Left lung (tissue), 4 donors: ENCODE measurements at regions not wholly inside any gene's neighbourhood (a gene's known extent, or its start where the extent isn't known, plus 50 kb on each side); places are given as distances from the start of the nearest gene placed in this dataset.

Experiments
- ATAC-seq: fragments of 200-7000 bp; cut with Tn5 transposase; one replicate; pipeline ENCODE4 v1.9.1; 2020; ENCODE audit warnings: moderate library complexity
- DNase-seq, 4 donors: peaks; one replicate each; pipeline ENCODE4 v3.0.0-alpha.2; 2013 to 2020
- H3K27ac ChIP-seq, 2 donors: fragments of 200-600 bp; sonication (generic) in 1 of 2; one replicate each; pipeline versions ENCODE4 v1.5.0 to v1.8.0; 2020 to 2021
- H3K27me3 ChIP-seq, 2 donors: fragments of 200-600 bp; sonication (generic) in 1 of 2; one replicate each; pipeline versions ENCODE4 v1.5.0 to v1.8.0; 2020 to 2021
- H3K36me3 ChIP-seq, 2 donors: fragments of 200-600 bp; sonication (generic) in 1 of 2; one replicate each; pipeline versions ENCODE4 v1.5.0 to v1.8.0; 2020 to 2021
- H3K4me1 ChIP-seq, 2 donors: fragments of 200-600 bp; one replicate each; pipeline ENCODE4 v1.8.0; 2021
- H3K4me3 ChIP-seq, 2 donors: fragments of 200-600 bp; sonication (generic) in 1 of 2; one replicate each; pipeline versions ENCODE4 v1.5.0 to v1.8.0; 2020 to 2021; ENCODE audit warnings: mild to moderate bottlenecking in 1 of 2
- H3K9me3 ChIP-seq, 2 donors: fragments of 200-600 bp; sonication (generic) in 1 of 2; one replicate each; pipeline versions ENCODE4 v1.5.0 to v1.8.0; 2020 to 2021
- CTCF ChIP-seq, 2 donors: fragments of 200-600 bp; sonication (generic) in 1 of 2; IDR thresholded peaks; one replicate each; pipeline versions ENCODE4 v1.5.0 to v1.8.0; 2021; ENCODE audit warnings: antibody characterized with exemption in 2 of 2
- intact Hi-C, 2 donors: fragments of 100-400 bp; cut with DNase I; formaldehyde crosslinking; loops; one replicate each; pipeline versions ENCODE4 v1.11.2 to v1.14.2; 2022
- donor health status: DM: no; HTN: yes; CAD: no.
- donor health status: DM: no; HTN: no; CAD: no.

GRCh38 chr9:21580636-21581378, 98.7 kb upstream of the IFNE start:
- no peaks in the 10 kb centered on the region for H3K9me3 ChIP-seq
- ATAC-seq (no peak), DNase-seq (no peak)
- no peaks in the 10 kb centered on the region for H3K36me3 ChIP-seq
- no peaks in the 10 kb centered on the region for H3K4me1 ChIP-seq
- peaks cover 0 to 4% of the 10 kb centered on the region in 2 donors for H3K27me3 ChIP-seq
- no peak overlapping the region for H3K27ac ChIP-seq
- no peak overlapping the region for H3K4me3 ChIP-seq
- intact Hi-C loops: no loop called here
- TF ChIP-seq CTCF (IDR thresholded peaks at IDR 0.05): no peak

GRCh38 chr9:21583628-21584377, 101.7 kb upstream of the IFNE start:
- H3K36me3 ChIP-seq: no peaks in the 10 kb centered on the region
- no peak overlapping the region for H3K4me3 ChIP-seq
- intact Hi-C loops: no loop called here
- no peak for TF ChIP-seq CTCF (IDR thresholded peaks at IDR 0.05)
- DNase-seq (no peak), ATAC-seq (no peak)
- peaks cover 0 to 4% of the 10 kb centered on the region in 2 donors for H3K27me3 ChIP-seq
- H3K27ac ChIP-seq: no peak overlapping the region
- no peaks in the 10 kb centered on the region for H3K4me1 ChIP-seq
- no peaks in the 10 kb centered on the region for H3K9me3 ChIP-seq

GRCh38 chr9:21584890-21585289, 102.8 kb upstream of the IFNE start:
- intact Hi-C loops: no loop called here
- Histone ChIP-seq H3K4me3 (no peak overlapping the region), H3K4me1 (no peaks in the 10 kb centered on the region), H3K27me3 (no peaks in the 10 kb centered on the region), H3K9me3 (no peaks in the 10 kb centered on the region), H3K27ac (no peak overlapping the region), H3K36me3 (no peaks in the 10 kb centered on the region)
- ATAC-seq: no peak
- TF ChIP-seq CTCF (IDR thresholded peaks at IDR 0.05): no peak
- DNase-seq: no peak

GRCh38 chr9:21585756-21586752, 103.9 kb upstream of the IFNE start:
- no peak overlapping the region for H3K4me3 ChIP-seq
- no peak overlapping the region for H3K27ac ChIP-seq
- intact Hi-C loops: no loop called here
- H3K27me3 ChIP-seq: no peaks in the 10 kb centered on the region
- no peaks in the 10 kb centered on the region for H3K9me3 ChIP-seq
- H3K4me1 ChIP-seq: no peaks in the 10 kb centered on the region
- no peaks in the 10 kb centered on the region for H3K36me3 ChIP-seq
- no peak for TF ChIP-seq CTCF (IDR thresholded peaks at IDR 0.05)
- DNase-seq (no peak), ATAC-seq (no peak)
